GM12865 (cell line): ENCODE measurements at regions not wholly inside any gene's neighbourhood (a gene's known extent, or its start where the extent isn't known, plus 50 kb on each side); places are given as distances from the start of the nearest gene placed in this dataset.

Experiments
- DNase-seq: peaks from one replicate; pipeline ENCODE4 v3.0.0; 2010; ENCODE audit warnings: low read depth
- H3K4me3 ChIP-seq: 2 replicates; pipeline ENCODE4 v1.5.1; 2011; ENCODE audit warnings: mild to moderate bottlenecking, low read depth, low read length, control low read depth
- TF ChIP-seq, protein P1 (sequence below): IDR thresholded peaks from 2 replicates; pipeline ENCODE4 v1.5.1; 2011; ENCODE audit warnings: low read length, control low read depth, low read depth, inconsistent platforms; ENCODE audit not compliant: insufficient read depth; ENCODE audit errors: missing control alignments

DNA sequence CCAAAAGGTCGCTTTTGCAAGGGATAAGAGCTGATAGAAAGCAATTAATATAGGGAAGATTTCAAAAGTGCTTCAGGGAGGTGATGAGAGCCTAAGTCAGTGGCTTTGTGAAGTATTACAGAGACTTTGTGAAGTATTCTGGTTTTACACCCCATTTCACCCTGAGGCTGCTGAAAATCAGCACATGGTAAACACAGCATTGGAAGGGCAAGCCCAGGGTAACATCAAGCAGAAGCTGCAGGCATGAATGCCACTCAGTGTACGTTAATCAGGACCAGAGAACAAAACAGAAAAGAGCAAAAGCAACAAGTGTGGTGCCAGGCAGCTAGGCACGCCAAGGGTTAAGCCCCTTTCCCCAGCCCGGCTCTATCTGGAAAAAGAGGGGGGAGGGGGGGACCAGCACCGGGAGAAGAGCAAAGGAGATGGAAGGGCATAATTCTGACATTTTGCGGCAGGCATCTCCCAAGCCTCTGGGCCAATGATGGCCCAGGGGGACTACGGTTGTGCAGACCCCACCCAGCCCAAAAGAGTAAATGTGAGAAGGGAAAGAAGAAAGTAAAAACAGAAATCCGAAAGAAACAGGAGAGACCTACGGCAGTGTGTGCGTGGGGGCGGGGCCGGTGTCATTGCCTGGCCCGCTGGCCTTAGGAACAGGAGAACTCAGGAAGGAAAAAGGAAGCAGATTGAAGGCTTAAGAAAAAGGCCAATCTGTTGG is 58.9 kb downstream of the DHRS2 start:
- no peak for DNase-seq
- TF ChIP-seq, protein P1, sequence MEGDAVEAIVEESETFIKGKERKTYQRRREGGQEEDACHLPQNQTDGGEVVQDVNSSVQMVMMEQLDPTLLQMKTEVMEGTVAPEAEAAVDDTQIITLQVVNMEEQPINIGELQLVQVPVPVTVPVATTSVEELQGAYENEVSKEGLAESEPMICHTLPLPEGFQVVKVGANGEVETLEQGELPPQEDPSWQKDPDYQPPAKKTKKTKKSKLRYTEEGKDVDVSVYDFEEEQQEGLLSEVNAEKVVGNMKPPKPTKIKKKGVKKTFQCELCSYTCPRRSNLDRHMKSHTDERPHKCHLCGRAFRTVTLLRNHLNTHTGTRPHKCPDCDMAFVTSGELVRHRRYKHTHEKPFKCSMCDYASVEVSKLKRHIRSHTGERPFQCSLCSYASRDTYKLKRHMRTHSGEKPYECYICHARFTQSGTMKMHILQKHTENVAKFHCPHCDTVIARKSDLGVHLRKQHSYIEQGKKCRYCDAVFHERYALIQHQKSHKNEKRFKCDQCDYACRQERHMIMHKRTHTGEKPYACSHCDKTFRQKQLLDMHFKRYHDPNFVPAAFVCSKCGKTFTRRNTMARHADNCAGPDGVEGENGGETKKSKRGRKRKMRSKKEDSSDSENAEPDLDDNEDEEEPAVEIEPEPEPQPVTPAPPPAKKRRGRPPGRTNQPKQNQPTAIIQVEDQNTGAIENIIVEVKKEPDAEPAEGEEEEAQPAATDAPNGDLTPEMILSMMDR = no peak
- no peak overlapping the region for H3K4me3 ChIP-seq

DNA sequence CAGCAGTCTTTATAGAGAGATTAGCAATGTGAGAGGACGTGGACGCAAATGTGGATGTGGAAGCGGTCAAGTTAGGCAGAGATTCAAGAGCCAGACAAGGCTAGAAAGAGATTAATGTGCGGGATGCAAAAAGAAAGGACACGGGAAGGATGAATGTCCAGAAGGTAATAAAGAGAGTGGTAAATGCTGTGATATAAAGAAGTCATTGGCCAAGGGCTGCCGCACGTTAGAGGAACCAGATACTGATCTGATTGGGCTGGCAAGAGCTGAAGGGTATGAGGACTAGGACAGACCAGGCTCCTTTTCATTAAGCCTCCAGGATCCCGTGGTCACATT is 59.5 kb downstream of the DHRS2 start:
- no peak for DNase-seq
- H3K4me3 ChIP-seq = no peak overlapping the region
- TF ChIP-seq, protein P1 = no peak

DNA sequence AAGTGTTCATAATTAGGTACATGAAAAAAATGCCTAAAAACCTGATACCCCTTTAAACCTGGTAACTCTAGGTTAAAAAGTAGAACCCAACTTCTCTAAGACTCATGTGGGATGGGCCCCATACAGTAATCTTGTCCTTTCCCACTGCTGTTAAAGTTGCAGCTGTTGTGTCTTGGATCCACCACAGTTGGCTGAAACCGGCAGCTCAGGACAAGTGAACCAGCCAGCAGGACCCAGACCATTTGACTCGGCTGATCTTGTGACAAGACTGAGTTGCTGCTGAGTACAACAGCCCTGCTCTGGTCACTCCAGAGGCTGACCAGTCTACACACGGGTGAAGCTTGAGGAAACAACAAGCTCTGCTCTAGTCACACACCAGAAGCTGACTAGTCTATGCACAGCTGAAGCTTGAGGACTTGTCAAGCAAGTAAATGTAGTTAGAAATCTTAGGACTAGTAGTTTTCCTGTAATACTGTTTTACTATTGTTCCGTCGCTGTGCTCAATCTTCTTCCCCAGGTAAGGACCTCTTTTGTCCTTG is 60.6 kb downstream of the DHRS2 start:
- no peak for DNase-seq
- no peak overlapping the region for H3K4me3 ChIP-seq
- TF ChIP-seq, protein P1 = no peak

DNA sequence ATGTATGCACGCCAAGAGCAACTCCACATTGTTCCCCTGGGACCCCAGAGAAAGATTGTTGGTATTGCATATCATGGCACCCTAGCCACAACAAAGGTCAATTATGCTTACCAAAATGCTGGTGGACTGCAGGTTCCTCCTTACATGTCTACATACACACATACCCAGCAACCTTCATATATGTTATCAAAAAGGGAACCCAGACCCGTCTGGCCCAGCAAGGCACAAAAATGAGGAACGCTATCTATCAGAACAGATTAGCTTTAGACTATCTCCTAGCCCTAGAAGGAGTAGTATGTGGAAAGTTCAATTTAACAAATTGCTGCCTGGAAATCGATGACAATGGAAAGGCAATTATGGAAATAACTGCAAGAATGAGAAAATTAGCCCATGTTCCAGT is 61.5 kb downstream of the DHRS2 start:
- H3K4me3 ChIP-seq = no peak overlapping the region
- TF ChIP-seq, protein P1 = no peak
- no peak for DNase-seq

DNA sequence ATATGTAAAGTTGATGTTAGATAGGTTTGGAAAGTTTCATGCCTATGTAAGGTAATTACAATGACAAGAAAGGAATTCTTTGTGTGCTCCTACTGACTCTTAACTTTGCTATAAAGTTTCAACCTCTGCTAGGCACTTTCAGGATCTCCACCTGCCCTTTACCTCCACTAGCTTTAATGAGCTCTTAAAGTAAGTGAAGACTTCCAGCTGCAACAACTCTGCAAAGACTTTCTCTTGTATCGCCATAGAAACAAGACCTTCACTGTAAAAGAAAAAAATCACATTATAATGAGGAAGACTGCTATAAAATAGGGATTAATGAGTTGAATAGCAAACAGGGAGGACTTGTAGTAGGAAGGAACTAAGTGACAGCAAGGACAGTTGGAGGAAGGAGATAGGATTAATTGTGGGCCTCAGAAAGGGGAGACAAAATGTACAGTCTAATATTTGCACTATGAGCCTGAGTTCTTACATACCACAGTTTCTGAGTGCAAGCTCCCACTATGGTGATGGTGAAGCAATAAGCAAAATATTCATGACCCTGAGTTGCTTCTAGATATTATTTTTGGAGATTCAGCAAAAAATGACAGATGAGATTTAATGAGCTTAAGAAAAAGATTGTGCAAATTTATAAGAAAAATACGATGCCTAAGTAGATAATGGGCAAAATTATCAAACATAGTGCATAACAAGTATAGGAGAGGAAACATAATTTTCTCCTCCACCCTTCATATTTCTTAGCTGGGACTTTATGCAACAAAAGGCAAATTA is 66.7 kb downstream of the DHRS2 start:
- TF ChIP-seq, protein P1 = no peak
- no peak for DNase-seq
- H3K4me3 ChIP-seq = no peak overlapping the region

DNA sequence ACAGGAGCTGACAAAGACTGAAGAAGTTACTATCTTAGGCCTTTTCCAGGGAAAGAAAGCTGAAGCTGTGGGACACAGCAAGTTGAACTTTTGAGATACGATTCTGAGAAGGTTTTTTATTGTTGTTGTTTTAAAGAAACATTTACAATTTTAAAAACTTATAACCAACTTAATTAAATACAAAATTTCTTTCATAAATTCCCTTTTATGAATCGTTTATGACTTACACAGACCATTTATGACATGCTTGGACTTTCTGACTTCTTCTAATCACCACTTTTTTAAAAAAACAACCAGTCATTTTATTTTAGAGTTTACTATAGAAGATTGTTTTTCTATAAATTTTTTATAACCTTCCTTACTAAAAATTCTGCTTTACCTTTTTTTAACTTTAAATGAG is 68.7 kb downstream of the DHRS2 start:
- TF ChIP-seq, protein P1 = no peak
- no peak overlapping the region for H3K4me3 ChIP-seq
- DNase-seq = no peak
